HEK293 (cell line): ENCODE measurements at regions not wholly inside any gene's neighbourhood (a gene's known extent, or its start where the extent isn't known, plus 50 kb on each side); places are given as distances from the start of the nearest gene placed in this dataset.

ENCODE experiments used
- CTCF ChIA-PET: fragments of 350-600 bp; formaldehyde crosslinking; extraction: SDS; loops from one replicate; lab custom pipeline; 2021; ENCODE audit warnings: antibody characterized with exemption; lab: Yijun Ruan, JAX
- POLR2A ChIA-PET: fragments of 300-600 bp; formaldehyde crosslinking; extraction: SDS; loops from one replicate; lab custom pipeline; 2020; ENCODE audit warnings: antibody characterized with exemption, inconsistent platforms; lab: Yijun Ruan, JAX
- H3K27ac ChIP-seq: fragments of 200-500 bp; sonication (Bioruptor generic); 2 replicates; pipeline ENCODE4 v1.5.1; 2014; ENCODE audit warnings: low read depth, low read length, control low read depth, inconsistent platforms; ENCODE audit errors: extremely low read depth
- H3K36me3 ChIP-seq, 2 experiments: fragments of 200-500 bp in 1 of 2; sonication (Bioruptor generic) in 1 of 2; 1 replicate in 1 of 2; 2 replicates in 1 of 2; pipeline ENCODE4 v1.5.1; 2014 to 2017; ENCODE audit warnings: inconsistent platforms in 2 of 2, low read length in 2 of 2; ENCODE audit not compliant: control insufficient read depth in 2 of 2, insufficient read depth in 1 of 2
- H3K4me1 ChIP-seq: fragments of 200-500 bp; sonication (Bioruptor generic); 2 replicates; pipeline ENCODE4 v1.5.1; 2014; ENCODE audit warnings: mild to moderate bottlenecking, low read length, inconsistent platforms; ENCODE audit not compliant: control insufficient read depth, insufficient read depth
- H3K4me3 ChIP-seq: 2 replicates; pipeline ENCODE4 v1.5.1; 2011; ENCODE audit warnings: low read depth, mild to moderate bottlenecking, control low read depth, low read length, moderate library complexity
- H3K9me3 ChIP-seq: fragments of 200-500 bp; sonication (Bioruptor generic); 2 replicates; pipeline ENCODE4 v1.5.1; 2014; ENCODE audit warnings: low read depth, low read length, inconsistent platforms; ENCODE audit not compliant: control insufficient read depth, insufficient read depth
- GLIS2 ChIP-seq: fragments of 450-650 bp; formaldehyde crosslinking; IDR thresholded peaks from 2 replicates; pipeline ENCODE4 v1.5.1; 2016; ENCODE audit warnings: missing biosample characterization, missing genetic modification characterization
- HOXA7 ChIP-seq: sonication (generic); formaldehyde crosslinking; IDR thresholded peaks from 2 replicates; pipeline ENCODE4 v1.8.1; 2022; ENCODE audit warnings: missing genetic modification reagents, borderline replicate concordance
- KLF7 ChIP-seq: fragments of 450-650 bp; formaldehyde crosslinking; IDR thresholded peaks from 2 replicates; pipeline ENCODE4 v1.5.1; 2016; ENCODE audit warnings: missing biosample characterization, missing genetic modification characterization, borderline replicate concordance
- PATZ1 ChIP-seq: fragments of 450-650 bp; formaldehyde crosslinking; IDR thresholded peaks from 2 replicates; pipeline ENCODE4 v1.5.1; 2016; ENCODE audit warnings: missing biosample characterization, missing genetic modification characterization
- PRDM6 ChIP-seq: fragments of 450-650 bp; formaldehyde crosslinking; IDR thresholded peaks from 2 replicates; pipeline ENCODE4 v1.5.1; 2017; ENCODE audit warnings: missing biosample characterization, missing genetic modification characterization
- SCRT1 ChIP-seq: fragments of 450-650 bp; formaldehyde crosslinking; IDR thresholded peaks from 2 replicates; pipeline ENCODE4 v1.5.1; 2016; ENCODE audit warnings: missing biosample characterization, missing genetic modification characterization, borderline replicate concordance
- SP3 ChIP-seq: fragments of 450-650 bp; formaldehyde crosslinking; IDR thresholded peaks from 2 replicates; pipeline ENCODE4 v1.5.1; 2016; ENCODE audit warnings: missing biosample characterization, missing genetic modification characterization
- ZNF112 ChIP-seq: fragments of 450-650 bp; formaldehyde crosslinking; IDR thresholded peaks from 2 replicates; pipeline ENCODE4 v1.5.0; 2017; ENCODE audit warnings: missing biosample characterization, missing genetic modification characterization
- ZNF114 ChIP-seq: fragments of 450-650 bp; formaldehyde crosslinking; IDR thresholded peaks from 2 replicates; pipeline ENCODE4 v1.5.0; 2017; ENCODE audit warnings: missing biosample characterization, missing genetic modification characterization
- ZNF184 ChIP-seq: fragments of 450-650 bp; IDR thresholded peaks from 2 replicates; pipeline ENCODE4 v1.5.1; 2018; ENCODE audit warnings: missing biosample characterization, mild to moderate bottlenecking, missing genetic modification characterization
- ZNF214 ChIP-seq: fragments of 450-650 bp; formaldehyde crosslinking; IDR thresholded peaks from 2 replicates; pipeline ENCODE4 v1.5.1; 2017; ENCODE audit warnings: missing biosample characterization, mild to moderate bottlenecking, missing genetic modification characterization, borderline replicate concordance
- ZNF24 ChIP-seq: fragments of 450-650 bp; formaldehyde crosslinking; IDR thresholded peaks from 2 replicates; pipeline ENCODE4 v1.5.1; 2016; ENCODE audit warnings: missing biosample characterization, missing genetic modification characterization
- ZNF266 ChIP-seq: fragments of 450-650 bp; formaldehyde crosslinking; IDR thresholded peaks from 2 replicates; pipeline ENCODE4 v1.5.1; 2016; ENCODE audit warnings: missing biosample characterization, missing genetic modification characterization, low read depth
- ZNF416 ChIP-seq: fragments of 450-650 bp; formaldehyde crosslinking; IDR thresholded peaks from 2 replicates; pipeline ENCODE4 v1.5.1; 2016; ENCODE audit warnings: missing biosample characterization, missing genetic modification characterization
- ZNF433 ChIP-seq: fragments of 450-650 bp; formaldehyde crosslinking; IDR thresholded peaks from 2 replicates; pipeline ENCODE4 v1.5.1; 2016; ENCODE audit warnings: missing biosample characterization, missing genetic modification characterization, low read depth
- ZNF488 ChIP-seq: fragments of 450-650 bp; formaldehyde crosslinking; IDR thresholded peaks from 2 replicates; pipeline ENCODE4 v1.5.1; 2016; ENCODE audit warnings: missing biosample characterization, missing genetic modification characterization
- ZNF555 ChIP-seq: fragments of 450-650 bp; formaldehyde crosslinking; conservative IDR thresholded peaks from 2 replicates; pipeline ENCODE4 v1.5.1; 2017; ENCODE audit warnings: missing biosample characterization, mild to moderate bottlenecking, missing genetic modification characterization, inconsistent platforms
- ZNF621 ChIP-seq: fragments of 450-650 bp; formaldehyde crosslinking; IDR thresholded peaks from 2 replicates; pipeline ENCODE4 v1.5.1; 2017; ENCODE audit warnings: missing biosample characterization, missing genetic modification characterization
- ZNF670 ChIP-seq: fragments of 450-650 bp; formaldehyde crosslinking; IDR thresholded peaks from 2 replicates; pipeline ENCODE4 v1.5.1; 2016; ENCODE audit warnings: missing biosample characterization, missing genetic modification characterization, low read depth
- ZNF785 ChIP-seq: fragments of 450-650 bp; formaldehyde crosslinking; IDR thresholded peaks from 2 replicates; pipeline ENCODE4 v1.5.1; 2016; ENCODE audit warnings: missing biosample characterization, missing genetic modification characterization
- ZNF837 ChIP-seq: fragments of 450-650 bp; formaldehyde crosslinking; IDR thresholded peaks from 2 replicates; pipeline ENCODE4 v1.5.1; 2016; ENCODE audit warnings: missing biosample characterization, missing genetic modification characterization

- no peaks in the 10 kb centered on the region for H3K9me3 ChIP-seq
- TF ChIP-seq ZNF433 (tag by site-specific recombination) (no peak), ZNF621 (tag by site-specific recombination) (no peak), HOXA7 (no peak), ZNF24 (tag by site-specific recombination) (no peak)
- TF ChIP-seq, all 188 proteins: peak for 0
- CTCF ChIA-PET: no interaction called here
- Histone ChIP-seq H3K4me3 (no peak overlapping the region), H3K27ac (no peak overlapping the region), H3K36me3 (no peaks in the 10 kb centered on the region), H3K4me1 (no peaks in the 10 kb centered on the region)
- POLR2A ChIA-PET: no interaction called here
Measured at GRCh38 chr20:55565096-55565773, 440.1 kb downstream of the CBLN4 start.

- Histone ChIP-seq H3K9me3 (no peaks in the 10 kb centered on the region), H3K4me1 (no peaks in the 10 kb centered on the region), H3K36me3 (no peaks in the 10 kb centered on the region), H3K27ac (no peak overlapping the region), H3K4me3 (no peak overlapping the region)
- no peak for TF ChIP-seq ZNF837 (tag by site-specific recombination)
- no peak for TF ChIP-seq SP3 (tag by site-specific recombination)
- TF ChIP-seq SCRT1 (tag by site-specific recombination): no peak
- no peak for TF ChIP-seq ZNF670 (tag by site-specific recombination)
- no peak for TF ChIP-seq ZNF555
- TF ChIP-seq ZNF114: no peak
- no peak for TF ChIP-seq ZNF24 (tag by site-specific recombination)
- TF ChIP-seq ZNF488 (tag by site-specific recombination): no peak
- no peak for TF ChIP-seq PATZ1
- no peak for TF ChIP-seq ZNF416 (tag by site-specific recombination)
- no peak for TF ChIP-seq ZNF184 (tag by site-specific recombination)
- no peak for TF ChIP-seq ZNF214 (tag by site-specific recombination)
- ChIA-PET CTCF (no interaction called here), POLR2A (no interaction called here)
Measured at GRCh38 chr20:55561259-55561658, 444.1 kb downstream of the CBLN4 start.

- TF ChIP-seq PRDM6 (no peak), KLF7 (no peak), ZNF266 (tag by site-specific recombination) (no peak), ZNF112 (tag by site-specific recombination) (no peak), GLIS2 (no peak), ZNF785 (tag by site-specific recombination) (no peak)
- no peaks in the 10 kb centered on the region for H3K9me3 ChIP-seq
- no peak overlapping the region for H3K27ac ChIP-seq
- CTCF ChIA-PET: no interaction called here
- H3K36me3 ChIP-seq: no peaks in the 10 kb centered on the region
- POLR2A ChIA-PET: no interaction called here
- H3K4me1 ChIP-seq: no peaks in the 10 kb centered on the region
- no peak overlapping the region for H3K4me3 ChIP-seq
Measured at GRCh38 chr20:55557191-55557590, 448.1 kb downstream of the CBLN4 start.
